GM12874 (cell line): ENCODE measurements at regions not wholly inside any gene's neighbourhood (a gene's known extent, or its start where the extent isn't known, plus 50 kb on each side); places are given as distances from the start of the nearest gene placed in this dataset.

Experiments
- TF ChIP-seq, protein P1 (sequence below): IDR thresholded peaks from 2 replicates; pipeline ENCODE4 v1.5.1; 2011; ENCODE audit warnings: low read depth, mild to moderate bottlenecking, control low read depth, low read length, moderate library complexity; ENCODE audit not compliant: insufficient read depth

DNA sequence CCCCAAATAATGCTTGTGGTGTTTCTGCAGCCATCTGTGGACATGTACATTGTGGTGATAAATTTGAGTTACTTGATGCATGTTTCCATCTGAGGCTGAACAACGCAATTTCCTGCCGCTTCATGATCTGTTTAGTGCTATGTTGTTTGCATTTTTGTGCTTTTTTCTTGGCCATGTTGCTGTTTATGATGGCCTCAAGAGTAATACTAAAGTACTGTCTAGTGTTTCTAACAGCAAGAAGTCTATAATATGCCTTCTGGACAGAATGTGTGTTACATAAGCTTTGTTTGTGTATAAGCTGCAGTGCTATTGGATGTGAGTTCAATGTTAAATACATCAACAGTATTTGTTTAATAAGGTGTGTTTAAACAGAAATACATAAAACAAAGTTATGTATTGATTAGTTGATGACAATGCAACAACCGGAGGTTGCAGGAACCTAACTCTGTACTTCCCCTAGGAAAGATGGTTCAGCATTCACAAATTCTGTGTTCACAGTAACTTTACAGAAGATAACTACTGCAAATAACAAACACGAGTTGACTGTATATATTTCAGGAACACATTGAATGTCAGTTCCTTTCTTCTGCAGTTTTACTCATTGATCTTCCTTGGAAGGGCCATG is 114.8 kb upstream of the USP24 start:
- TF ChIP-seq, protein P1, sequence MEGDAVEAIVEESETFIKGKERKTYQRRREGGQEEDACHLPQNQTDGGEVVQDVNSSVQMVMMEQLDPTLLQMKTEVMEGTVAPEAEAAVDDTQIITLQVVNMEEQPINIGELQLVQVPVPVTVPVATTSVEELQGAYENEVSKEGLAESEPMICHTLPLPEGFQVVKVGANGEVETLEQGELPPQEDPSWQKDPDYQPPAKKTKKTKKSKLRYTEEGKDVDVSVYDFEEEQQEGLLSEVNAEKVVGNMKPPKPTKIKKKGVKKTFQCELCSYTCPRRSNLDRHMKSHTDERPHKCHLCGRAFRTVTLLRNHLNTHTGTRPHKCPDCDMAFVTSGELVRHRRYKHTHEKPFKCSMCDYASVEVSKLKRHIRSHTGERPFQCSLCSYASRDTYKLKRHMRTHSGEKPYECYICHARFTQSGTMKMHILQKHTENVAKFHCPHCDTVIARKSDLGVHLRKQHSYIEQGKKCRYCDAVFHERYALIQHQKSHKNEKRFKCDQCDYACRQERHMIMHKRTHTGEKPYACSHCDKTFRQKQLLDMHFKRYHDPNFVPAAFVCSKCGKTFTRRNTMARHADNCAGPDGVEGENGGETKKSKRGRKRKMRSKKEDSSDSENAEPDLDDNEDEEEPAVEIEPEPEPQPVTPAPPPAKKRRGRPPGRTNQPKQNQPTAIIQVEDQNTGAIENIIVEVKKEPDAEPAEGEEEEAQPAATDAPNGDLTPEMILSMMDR: no peak

DNA sequence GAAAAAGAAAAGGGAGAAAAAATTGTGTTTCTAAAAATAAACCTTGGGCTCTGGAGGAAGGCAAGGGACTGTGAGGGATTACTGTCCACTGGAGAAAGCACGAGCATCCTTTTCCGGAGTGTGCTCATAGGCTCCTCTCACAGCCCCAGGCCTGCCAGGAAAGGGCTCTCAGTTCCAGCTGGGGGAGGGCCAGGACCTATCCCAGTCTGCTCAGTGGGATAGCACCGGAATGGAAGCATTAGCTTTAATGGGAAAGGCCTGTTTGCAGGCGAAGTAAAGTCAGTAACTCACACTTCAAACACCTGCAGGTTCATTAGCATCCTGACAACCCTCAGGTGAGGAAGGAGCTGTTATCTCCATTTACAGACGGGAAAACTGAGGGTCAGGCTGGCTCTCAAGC is 113.9 kb upstream of the USP24 start:
- TF ChIP-seq, protein P1: no peak

DNA sequence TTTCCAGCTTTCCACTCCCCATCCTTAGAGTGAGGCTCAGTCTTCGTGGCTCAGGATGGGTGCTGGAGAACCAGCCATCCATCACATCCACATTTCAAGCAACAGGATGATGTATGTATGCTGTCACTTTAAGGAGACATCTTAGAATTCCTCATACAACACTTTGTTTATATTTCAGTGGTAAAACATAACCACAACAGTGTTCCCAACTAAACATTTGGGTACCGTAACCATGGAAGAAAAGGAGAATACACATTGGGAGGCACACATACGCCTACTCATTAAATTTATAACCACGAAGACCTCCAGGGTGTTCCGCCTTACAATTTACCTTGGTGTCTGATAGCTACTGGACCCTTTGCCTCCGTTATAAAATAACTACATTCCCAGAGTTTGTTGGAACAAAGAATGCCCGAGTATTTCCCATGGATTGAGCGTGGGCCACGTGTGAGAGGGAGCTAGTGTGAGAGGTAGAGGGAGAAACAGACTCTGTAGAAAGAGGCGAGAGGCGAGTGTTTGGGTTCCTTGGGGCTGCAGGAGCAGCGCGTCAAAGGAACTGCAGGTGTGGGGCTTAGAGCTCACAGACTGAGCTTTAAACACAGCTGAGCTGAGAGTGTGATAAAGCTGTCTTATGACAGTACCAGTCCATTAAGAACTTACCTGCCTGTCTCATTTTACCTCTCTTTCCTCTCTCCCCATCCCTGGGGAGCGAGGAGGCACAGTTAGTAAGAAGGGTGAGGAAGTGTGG is 111.5 kb upstream of the USP24 start:
- TF ChIP-seq, protein P1: no peak

DNA sequence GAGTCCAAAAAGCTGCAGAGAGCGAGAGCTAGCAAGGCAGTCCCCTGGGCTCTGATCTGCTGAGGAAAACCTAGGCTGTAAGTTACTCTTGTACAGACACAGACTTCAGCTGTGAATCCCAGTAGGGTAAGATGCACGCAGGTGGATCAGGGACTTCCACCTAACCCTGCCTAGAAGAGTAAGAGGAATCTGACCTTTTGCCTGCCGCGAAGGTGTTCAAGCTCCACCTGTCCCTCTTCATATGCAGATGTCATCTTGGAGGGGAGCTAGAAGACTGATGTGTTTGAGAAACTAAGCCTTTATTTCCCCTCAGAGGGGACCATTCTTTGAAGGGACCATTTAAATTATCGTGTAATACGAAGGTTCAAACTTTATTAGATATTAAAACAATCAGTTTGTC is 108.6 kb upstream of the USP24 start:
- TF ChIP-seq, protein P1: no peak

DNA sequence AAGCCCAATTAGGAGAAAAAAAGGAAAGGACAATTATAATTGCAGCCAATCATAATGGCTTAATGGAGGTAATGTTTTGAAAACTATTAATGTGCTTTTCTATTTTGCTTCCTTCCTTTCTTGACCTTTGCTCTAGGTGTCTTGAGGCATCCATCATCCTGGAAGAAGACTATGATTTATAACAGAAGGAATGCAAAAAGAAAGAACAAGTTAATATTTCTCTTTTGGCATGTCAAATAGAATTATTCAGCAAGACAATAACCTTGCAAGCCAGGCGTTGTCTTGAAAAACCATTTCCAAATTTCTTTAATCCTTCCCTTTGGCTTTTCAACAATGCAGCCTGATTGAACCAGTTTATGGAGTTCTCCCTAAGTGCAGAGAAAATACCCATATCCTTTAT is 107.7 kb upstream of the USP24 start:
- TF ChIP-seq, protein P1: no peak

DNA sequence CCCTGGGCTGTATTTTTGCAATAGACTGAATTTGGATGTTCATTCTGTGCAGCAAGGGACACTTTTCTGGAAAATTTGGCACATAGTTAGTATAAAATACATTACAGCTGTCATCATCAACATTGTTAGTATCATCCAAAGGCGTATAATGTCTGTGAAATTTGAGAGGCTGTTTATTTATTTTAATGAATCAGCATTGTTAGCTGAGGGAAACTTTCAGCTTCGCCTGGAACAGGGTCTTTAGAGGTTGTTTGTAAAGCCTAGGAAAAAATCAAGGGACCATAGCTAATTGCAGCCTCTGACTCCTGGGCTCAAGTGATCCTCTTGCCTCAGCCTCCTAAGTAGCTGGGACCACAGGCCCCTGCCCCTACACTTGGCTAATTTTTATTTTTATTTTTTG is 106.8 kb upstream of the USP24 start:
- TF ChIP-seq, protein P1: no peak

DNA sequence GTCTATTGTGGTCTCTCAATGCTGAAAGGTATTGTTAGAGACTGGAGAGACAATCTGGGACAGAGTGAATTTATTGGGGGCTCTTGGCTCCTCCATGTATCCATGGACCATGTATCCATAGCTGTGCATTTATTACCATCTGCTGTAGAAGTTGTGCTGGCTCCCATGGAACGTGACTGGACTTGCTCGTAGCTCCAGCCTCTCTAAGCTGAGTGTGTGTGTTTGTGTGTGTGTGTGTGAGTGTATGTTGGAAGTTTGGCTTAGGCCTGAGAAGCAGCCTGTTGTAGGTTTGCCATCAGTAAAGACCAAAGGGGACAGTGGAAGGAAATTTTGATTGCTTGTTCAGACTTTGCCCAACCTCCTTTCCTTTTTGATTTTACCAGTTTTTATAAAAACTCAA is 105.7 kb upstream of the USP24 start:
- TF ChIP-seq, protein P1: no peak
